ENCODE measurements at regions not wholly inside any gene's neighbourhood (a gene's known extent, or its start where the extent isn't known, plus 50 kb on each side); places are given as distances from the start of the nearest gene placed in this dataset.

GRCh38 chr3:144294659-144295538 lies 323.3 kb downstream of the DIPK2A start:
- TF ChIP-seq YY1 (IDR thresholded peaks at IDR 0.05; ENCODE audit: low read depth) (no peak), TCF12 (IDR thresholded peaks at IDR 0.05; ENCODE audit: low read depth) (no peak), EGR1 (IDR thresholded peaks at IDR 0.05) (no peak), MAX (IDR thresholded peaks at IDR 0.05) (no peak), FOXM1 (IDR thresholded peaks at IDR 0.05; ENCODE audit: borderline replicate concordance, low read depth) (no peak), USF1 (IDR thresholded peaks at IDR 0.05) (no peak), TAF1 (IDR thresholded peaks at IDR 0.05; ENCODE audit: low read depth) (no peak), TEAD4 (IDR thresholded peaks at IDR 0.05) (no peak), ZBTB7A (IDR thresholded peaks at IDR 0.05; ENCODE audit: low read depth) (no peak), CEBPB (IDR thresholded peaks at IDR 0.05) (no peak), RAD21 (IDR thresholded peaks at IDR 0.05; ENCODE audit: low read depth) (no peak), NFIC (IDR thresholded peaks at IDR 0.05) (no peak), CREB1 (IDR thresholded peaks at IDR 0.05; ENCODE audit: low read depth) (no peak), REST (IDR thresholded peaks at IDR 0.05; ENCODE audit: low read depth) (no peak), EP300 (IDR thresholded peaks at IDR 0.05; ENCODE audit: borderline replicate concordance) (no peak)

GRCh38 chr3:144295613-144296012 lies 324.0 kb downstream of the DIPK2A start:
- TF ChIP-seq TAF1 (IDR thresholded peaks at IDR 0.05; ENCODE audit: low read depth) = no peak
- TF ChIP-seq EGR1 (IDR thresholded peaks at IDR 0.05) = no peak
- no peak for TF ChIP-seq USF1 (IDR thresholded peaks at IDR 0.05)
- no peak for TF ChIP-seq MAX (IDR thresholded peaks at IDR 0.05)
- TF ChIP-seq FOXM1 (IDR thresholded peaks at IDR 0.05; ENCODE audit: borderline replicate concordance, low read depth) = no peak
- no peak for TF ChIP-seq REST (IDR thresholded peaks at IDR 0.05; ENCODE audit: low read depth)
- TF ChIP-seq YY1 (IDR thresholded peaks at IDR 0.05; ENCODE audit: low read depth) = no peak
- no peak for TF ChIP-seq ZBTB7A (IDR thresholded peaks at IDR 0.05; ENCODE audit: low read depth)
- no peak for TF ChIP-seq TCF12 (IDR thresholded peaks at IDR 0.05; ENCODE audit: low read depth)
- TF ChIP-seq EP300 (IDR thresholded peaks at IDR 0.05; ENCODE audit: borderline replicate concordance) = no peak

GRCh38 chr3:144296808-144297207 lies 325.2 kb downstream of the DIPK2A start:
- TF ChIP-seq MAX (IDR thresholded peaks at IDR 0.05) (no peak), USF1 (IDR thresholded peaks at IDR 0.05) (no peak), YY1 (IDR thresholded peaks at IDR 0.05; ENCODE audit: low read depth) (no peak), EGR1 (IDR thresholded peaks at IDR 0.05) (no peak), CREB1 (IDR thresholded peaks at IDR 0.05; ENCODE audit: low read depth) (no peak), TAF1 (IDR thresholded peaks at IDR 0.05; ENCODE audit: low read depth) (no peak), TCF12 (IDR thresholded peaks at IDR 0.05; ENCODE audit: low read depth) (no peak), RAD21 (IDR thresholded peaks at IDR 0.05; ENCODE audit: low read depth) (no peak), ZBTB7A (IDR thresholded peaks at IDR 0.05; ENCODE audit: low read depth) (no peak), TEAD4 (IDR thresholded peaks at IDR 0.05) (no peak), NFIC (IDR thresholded peaks at IDR 0.05) (no peak), CEBPB (IDR thresholded peaks at IDR 0.05) (no peak), REST (IDR thresholded peaks at IDR 0.05; ENCODE audit: low read depth) (no peak), FOXM1 (IDR thresholded peaks at IDR 0.05; ENCODE audit: borderline replicate concordance, low read depth) (no peak), EP300 (IDR thresholded peaks at IDR 0.05; ENCODE audit: borderline replicate concordance) (no peak)
